K562 (cell line): ENCODE measurements at regions not wholly inside any gene's neighbourhood (a gene's known extent, or its start where the extent isn't known, plus 50 kb on each side); places are given as distances from the start of the nearest gene placed in this dataset.

Experiments
- FOSL1 ChIP-seq: fragments of 200-800 bp; sonication (Bioruptor generic); conservative IDR thresholded peaks from 2 replicates; pipeline ENCODE4 v1.6.1; 2016; ENCODE audit warnings: missing genetic modification characterization, missing compliant biosample characterization
- GABPB1 ChIP-seq: sonication (generic); formaldehyde crosslinking; IDR thresholded peaks from 2 replicates; pipeline ENCODE4 v1.8.0; 2022; ENCODE audit warnings: mild to moderate bottlenecking, missing genetic modification reagents
- GTF2A2 ChIP-seq: IDR thresholded peaks from 2 replicates; pipeline ENCODE4 v1.6.1; 2016; ENCODE audit warnings: mild to moderate bottlenecking, missing genetic modification characterization, missing compliant biosample characterization
- HDAC6 ChIP-seq: IDR thresholded peaks from 2 replicates; pipeline ENCODE4 v1.6.1; 2012; ENCODE audit warnings: low read depth, mild to moderate bottlenecking, control low read depth, inconsistent platforms, low read length, moderate library complexity
- NBN ChIP-seq: fragments of 450-650 bp; IDR thresholded peaks from 2 replicates; pipeline ENCODE4 v1.6.1; 2016; ENCODE audit warnings: low read depth, mild to moderate bottlenecking
- RFX1 ChIP-seq: fragments of 450-650 bp; IDR thresholded peaks from 2 replicates; pipeline ENCODE4 v1.6.1; 2016; ENCODE audit warnings: mild to moderate bottlenecking, moderate library complexity
- SP2 ChIP-seq: IDR thresholded peaks from 2 replicates; pipeline ENCODE4 v1.6.1; 2011; ENCODE audit warnings: mild to moderate bottlenecking, low read depth, low read length, moderate library complexity; ENCODE audit not compliant: poor library complexity, severe bottlenecking; ENCODE audit errors: extremely low read depth
- ZFX ChIP-seq: sonication (generic); formaldehyde crosslinking; IDR thresholded peaks from 2 replicates; pipeline ENCODE4 v1.8.0; 2022; ENCODE audit warnings: mild to moderate bottlenecking, missing genetic modification reagents, moderate library complexity
- ZNF347 ChIP-seq: fragments of 450-650 bp; formaldehyde crosslinking; IDR thresholded peaks from 2 replicates; pipeline ENCODE4 v1.4.0; 2020; ENCODE audit warnings: low read depth, mild to moderate bottlenecking, moderate library complexity
- ZNF766 ChIP-seq: fragments of 200-800 bp; sonication (Bioruptor generic); conservative IDR thresholded peaks from 2 replicates; pipeline ENCODE4 v1.6.1; 2016; ENCODE audit warnings: missing genetic modification characterization, missing compliant biosample characterization
- TF ChIP-seq, protein P1 (sequence below): fragments of 450-650 bp; IDR thresholded peaks from 2 replicates; pipeline ENCODE4 v1.6.1; 2016; ENCODE audit warnings: mild to moderate bottlenecking, moderate library complexity
- TF ChIP-seq, protein P2 (sequence below): fragments of 450-650 bp; conservative IDR thresholded peaks from 2 replicates; pipeline ENCODE4 v1.6.1; 2016; ENCODE audit warnings: missing genetic modification characterization, low read depth, mild to moderate bottlenecking, control low read depth, missing compliant biosample characterization
- TF ChIP-seq, protein P3 (sequence below): fragments of 450-650 bp; formaldehyde crosslinking; conservative IDR thresholded peaks from 2 replicates; pipeline ENCODE4 v1.4.0; 2022; ENCODE audit warnings: mild to moderate bottlenecking, missing genetic modification characterization

DNA sequence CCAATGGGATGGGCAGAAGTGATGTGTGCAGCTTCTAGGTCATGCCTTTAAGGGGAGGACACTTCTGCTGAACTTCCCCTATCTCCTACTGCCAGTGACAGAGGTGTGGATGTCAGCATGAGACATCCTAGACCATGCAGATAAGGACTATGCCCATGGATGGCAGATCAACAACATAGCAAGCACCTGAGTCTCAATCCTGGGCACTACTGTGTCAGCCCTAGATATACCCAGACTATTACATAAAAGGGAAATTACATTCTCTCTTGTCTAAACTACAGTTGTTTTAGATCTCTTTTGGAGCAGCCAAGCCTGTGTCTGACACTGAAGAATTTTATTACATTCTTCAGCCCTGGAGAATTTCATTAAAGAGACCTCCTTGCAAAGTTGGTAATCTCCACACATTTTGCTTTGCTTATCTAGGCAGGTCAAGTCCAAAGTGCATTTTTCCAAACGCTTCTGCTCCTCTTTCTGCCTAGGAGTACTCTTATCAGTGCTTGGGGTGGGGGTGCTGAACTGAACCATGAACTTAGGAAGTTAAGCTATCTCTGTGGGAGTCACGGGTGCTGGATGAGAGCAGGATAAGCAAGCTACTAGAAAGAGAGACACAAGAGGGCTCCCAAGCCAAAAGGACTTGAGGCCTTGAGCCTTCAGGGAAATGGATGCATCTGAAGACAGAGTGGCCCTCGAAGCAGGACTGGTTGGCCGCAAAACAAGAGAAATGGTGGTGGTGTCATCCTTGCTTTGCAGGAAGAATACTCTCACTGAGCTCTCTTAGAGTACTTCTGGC is 95.2 kb upstream of the SPRED2 start (continued):
- TF ChIP-seq, protein P1, sequence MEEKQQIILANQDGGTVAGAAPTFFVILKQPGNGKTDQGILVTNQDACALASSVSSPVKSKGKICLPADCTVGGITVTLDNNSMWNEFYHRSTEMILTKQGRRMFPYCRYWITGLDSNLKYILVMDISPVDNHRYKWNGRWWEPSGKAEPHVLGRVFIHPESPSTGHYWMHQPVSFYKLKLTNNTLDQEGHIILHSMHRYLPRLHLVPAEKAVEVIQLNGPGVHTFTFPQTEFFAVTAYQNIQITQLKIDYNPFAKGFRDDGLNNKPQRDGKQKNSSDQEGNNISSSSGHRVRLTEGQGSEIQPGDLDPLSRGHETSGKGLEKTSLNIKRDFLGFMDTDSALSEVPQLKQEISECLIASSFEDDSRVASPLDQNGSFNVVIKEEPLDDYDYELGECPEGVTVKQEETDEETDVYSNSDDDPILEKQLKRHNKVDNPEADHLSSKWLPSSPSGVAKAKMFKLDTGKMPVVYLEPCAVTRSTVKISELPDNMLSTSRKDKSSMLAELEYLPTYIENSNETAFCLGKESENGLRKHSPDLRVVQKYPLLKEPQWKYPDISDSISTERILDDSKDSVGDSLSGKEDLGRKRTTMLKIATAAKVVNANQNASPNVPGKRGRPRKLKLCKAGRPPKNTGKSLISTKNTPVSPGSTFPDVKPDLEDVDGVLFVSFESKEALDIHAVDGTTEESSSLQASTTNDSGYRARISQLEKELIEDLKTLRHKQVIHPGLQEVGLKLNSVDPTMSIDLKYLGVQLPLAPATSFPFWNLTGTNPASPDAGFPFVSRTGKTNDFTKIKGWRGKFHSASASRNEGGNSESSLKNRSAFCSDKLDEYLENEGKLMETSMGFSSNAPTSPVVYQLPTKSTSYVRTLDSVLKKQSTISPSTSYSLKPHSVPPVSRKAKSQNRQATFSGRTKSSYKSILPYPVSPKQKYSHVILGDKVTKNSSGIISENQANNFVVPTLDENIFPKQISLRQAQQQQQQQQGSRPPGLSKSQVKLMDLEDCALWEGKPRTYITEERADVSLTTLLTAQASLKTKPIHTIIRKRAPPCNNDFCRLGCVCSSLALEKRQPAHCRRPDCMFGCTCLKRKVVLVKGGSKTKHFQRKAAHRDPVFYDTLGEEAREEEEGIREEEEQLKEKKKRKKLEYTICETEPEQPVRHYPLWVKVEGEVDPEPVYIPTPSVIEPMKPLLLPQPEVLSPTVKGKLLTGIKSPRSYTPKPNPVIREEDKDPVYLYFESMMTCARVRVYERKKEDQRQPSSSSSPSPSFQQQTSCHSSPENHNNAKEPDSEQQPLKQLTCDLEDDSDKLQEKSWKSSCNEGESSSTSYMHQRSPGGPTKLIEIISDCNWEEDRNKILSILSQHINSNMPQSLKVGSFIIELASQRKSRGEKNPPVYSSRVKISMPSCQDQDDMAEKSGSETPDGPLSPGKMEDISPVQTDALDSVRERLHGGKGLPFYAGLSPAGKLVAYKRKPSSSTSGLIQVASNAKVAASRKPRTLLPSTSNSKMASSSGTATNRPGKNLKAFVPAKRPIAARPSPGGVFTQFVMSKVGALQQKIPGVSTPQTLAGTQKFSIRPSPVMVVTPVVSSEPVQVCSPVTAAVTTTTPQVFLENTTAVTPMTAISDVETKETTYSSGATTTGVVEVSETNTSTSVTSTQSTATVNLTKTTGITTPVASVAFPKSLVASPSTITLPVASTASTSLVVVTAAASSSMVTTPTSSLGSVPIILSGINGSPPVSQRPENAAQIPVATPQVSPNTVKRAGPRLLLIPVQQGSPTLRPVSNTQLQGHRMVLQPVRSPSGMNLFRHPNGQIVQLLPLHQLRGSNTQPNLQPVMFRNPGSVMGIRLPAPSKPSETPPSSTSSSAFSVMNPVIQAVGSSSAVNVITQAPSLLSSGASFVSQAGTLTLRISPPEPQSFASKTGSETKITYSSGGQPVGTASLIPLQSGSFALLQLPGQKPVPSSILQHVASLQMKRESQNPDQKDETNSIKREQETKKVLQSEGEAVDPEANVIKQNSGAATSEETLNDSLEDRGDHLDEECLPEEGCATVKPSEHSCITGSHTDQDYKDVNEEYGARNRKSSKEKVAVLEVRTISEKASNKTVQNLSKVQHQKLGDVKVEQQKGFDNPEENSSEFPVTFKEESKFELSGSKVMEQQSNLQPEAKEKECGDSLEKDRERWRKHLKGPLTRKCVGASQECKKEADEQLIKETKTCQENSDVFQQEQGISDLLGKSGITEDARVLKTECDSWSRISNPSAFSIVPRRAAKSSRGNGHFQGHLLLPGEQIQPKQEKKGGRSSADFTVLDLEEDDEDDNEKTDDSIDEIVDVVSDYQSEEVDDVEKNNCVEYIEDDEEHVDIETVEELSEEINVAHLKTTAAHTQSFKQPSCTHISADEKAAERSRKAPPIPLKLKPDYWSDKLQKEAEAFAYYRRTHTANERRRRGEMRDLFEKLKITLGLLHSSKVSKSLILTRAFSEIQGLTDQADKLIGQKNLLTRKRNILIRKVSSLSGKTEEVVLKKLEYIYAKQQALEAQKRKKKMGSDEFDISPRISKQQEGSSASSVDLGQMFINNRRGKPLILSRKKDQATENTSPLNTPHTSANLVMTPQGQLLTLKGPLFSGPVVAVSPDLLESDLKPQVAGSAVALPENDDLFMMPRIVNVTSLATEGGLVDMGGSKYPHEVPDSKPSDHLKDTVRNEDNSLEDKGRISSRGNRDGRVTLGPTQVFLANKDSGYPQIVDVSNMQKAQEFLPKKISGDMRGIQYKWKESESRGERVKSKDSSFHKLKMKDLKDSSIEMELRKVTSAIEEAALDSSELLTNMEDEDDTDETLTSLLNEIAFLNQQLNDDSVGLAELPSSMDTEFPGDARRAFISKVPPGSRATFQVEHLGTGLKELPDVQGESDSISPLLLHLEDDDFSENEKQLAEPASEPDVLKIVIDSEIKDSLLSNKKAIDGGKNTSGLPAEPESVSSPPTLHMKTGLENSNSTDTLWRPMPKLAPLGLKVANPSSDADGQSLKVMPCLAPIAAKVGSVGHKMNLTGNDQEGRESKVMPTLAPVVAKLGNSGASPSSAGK, result peak; percentile 24; the same call in 1 of the 2 replicates
- TF ChIP-seq NBN, result 0 out of 2 replicates have a peak, but pooled peaks have one; percentile 55
- TF ChIP-seq ZFX, result peak; percentile 60; the same call in 1 of the 2 replicates
- TF ChIP-seq GTF2A2 (tag), result no peak
- TF ChIP-seq FOSL1, result peak; percentile 75
- no peak for TF ChIP-seq RFX1
- TF ChIP-seq, protein P2, sequence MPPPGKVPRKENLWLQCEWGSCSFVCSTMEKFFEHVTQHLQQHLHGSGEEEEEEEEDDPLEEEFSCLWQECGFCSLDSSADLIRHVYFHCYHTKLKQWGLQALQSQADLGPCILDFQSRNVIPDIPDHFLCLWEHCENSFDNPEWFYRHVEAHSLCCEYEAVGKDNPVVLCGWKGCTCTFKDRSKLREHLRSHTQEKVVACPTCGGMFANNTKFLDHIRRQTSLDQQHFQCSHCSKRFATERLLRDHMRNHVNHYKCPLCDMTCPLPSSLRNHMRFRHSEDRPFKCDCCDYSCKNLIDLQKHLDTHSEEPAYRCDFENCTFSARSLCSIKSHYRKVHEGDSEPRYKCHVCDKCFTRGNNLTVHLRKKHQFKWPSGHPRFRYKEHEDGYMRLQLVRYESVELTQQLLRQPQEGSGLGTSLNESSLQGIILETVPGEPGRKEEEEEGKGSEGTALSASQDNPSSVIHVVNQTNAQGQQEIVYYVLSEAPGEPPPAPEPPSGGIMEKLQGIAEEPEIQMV (tag), result 0 out of 2 replicates have a peak, but pooled peaks have one; percentile 11
- TF ChIP-seq ZNF347 (CRISPR knock-in tag), result no peak
- peak; percentile 30; the same call in 1 of the 2 replicates for TF ChIP-seq GABPB1 (CRISPR knock-in tag)
- TF ChIP-seq SP2, result no peak
- TF ChIP-seq ZNF766 (CRISPR knock-in tag), result peak; percentile 50; the same call in 1 of the 2 replicates
- TF ChIP-seq HDAC6, result no peak
- TF ChIP-seq, protein P3, sequence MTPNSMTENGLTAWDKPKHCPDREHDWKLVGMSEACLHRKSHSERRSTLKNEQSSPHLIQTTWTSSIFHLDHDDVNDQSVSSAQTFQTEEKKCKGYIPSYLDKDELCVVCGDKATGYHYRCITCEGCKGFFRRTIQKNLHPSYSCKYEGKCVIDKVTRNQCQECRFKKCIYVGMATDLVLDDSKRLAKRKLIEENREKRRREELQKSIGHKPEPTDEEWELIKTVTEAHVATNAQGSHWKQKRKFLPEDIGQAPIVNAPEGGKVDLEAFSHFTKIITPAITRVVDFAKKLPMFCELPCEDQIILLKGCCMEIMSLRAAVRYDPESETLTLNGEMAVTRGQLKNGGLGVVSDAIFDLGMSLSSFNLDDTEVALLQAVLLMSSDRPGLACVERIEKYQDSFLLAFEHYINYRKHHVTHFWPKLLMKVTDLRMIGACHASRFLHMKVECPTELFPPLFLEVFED (CRISPR knock-in tag), result no peak
